Liver (tissue), 3 donors: ENCODE measurements at regions not wholly inside any gene's neighbourhood (a gene's known extent, or its start where the extent isn't known, plus 50 kb on each side); places are given as distances from the start of the nearest gene placed in this dataset.
"Not testable (repeated sequence)": the region's sequence is repeated elsewhere in the genome, so short reads cannot be mapped to it uniquely, and the experiment has no call there.

ENCODE experiments used
- ATF3 ChIP-seq: IDR thresholded peaks from 2 replicates; pipeline ENCODE4 v1.6.1; 2016; ENCODE audit warnings: antibody characterized with exemption
- CTCF ChIP-seq: fragments of 150-350 bp; IDR thresholded peaks from 2 replicates; pipeline ENCODE4 v1.5.1; 2017; ENCODE audit warnings: improper control_type of control experiment, low read depth, low read length; ENCODE audit not compliant: missing input control
- FOXA1 ChIP-seq: IDR thresholded peaks from 2 replicates; pipeline ENCODE4 v1.6.1; 2016; ENCODE audit warnings: antibody characterized with exemption
- GABPA ChIP-seq, 2 donors: IDR thresholded peaks in 1 of 2; conservative IDR thresholded peaks in 1 of 2; 2 replicates each; pipeline ENCODE4 v1.6.1; 2016; ENCODE audit warnings: antibody characterized with exemption in 2 of 2, mild to moderate bottlenecking in 1 of 2, moderate library complexity in 1 of 2
- REST ChIP-seq: IDR thresholded peaks from 2 replicates; pipeline ENCODE4 v1.6.1; 2016; ENCODE audit warnings: antibody characterized with exemption, mild to moderate bottlenecking
- YY1 ChIP-seq: IDR thresholded peaks from 2 replicates; pipeline ENCODE4 v1.6.1; 2016; ENCODE audit warnings: antibody characterized with exemption, mild to moderate bottlenecking
- donor health status: healthy.
- donor health status: healthy.

- not testable (repeated sequence) for TF ChIP-seq ATF3; CTCF; GABPA (IDR thresholded peaks at IDR 0.05 in 1 of 2, conservative IDR thresholded peaks at IDR 0.05 in 1 of 2); YY1; REST; FOXA1
These were observed 313.4 kb downstream of the ANKRD30B start for GRCh38 chr18:15061289-15061896.
